ENCODE measurements at regions not wholly inside any gene's neighbourhood (a gene's known extent, or its start where the extent isn't known, plus 50 kb on each side); places are given as distances from the start of the nearest gene placed in this dataset.

DNA sequence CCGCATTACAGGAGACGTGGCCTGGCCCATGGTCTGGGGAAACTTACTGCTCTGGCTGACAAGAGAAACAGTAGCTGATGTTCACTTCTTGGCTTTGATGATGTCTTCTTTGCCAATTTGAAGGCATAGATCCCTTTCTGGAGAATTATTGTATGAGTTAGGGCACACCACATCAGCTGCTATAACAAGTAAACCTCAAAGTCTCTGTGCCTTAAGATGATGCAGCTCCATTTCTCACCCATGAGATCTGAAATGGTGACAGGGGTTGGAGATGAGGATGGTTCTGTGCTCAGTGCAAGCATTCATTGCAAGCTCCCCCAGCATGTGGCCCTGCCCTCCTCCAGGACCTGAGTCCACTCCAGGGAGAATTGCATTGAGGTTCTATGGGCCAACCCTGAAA lies 157.4 kb downstream of the IRX5 start:
- no peak for DNase-seq (ENCODE audit: low read depth)
- TF ChIP-seq, protein P1, sequence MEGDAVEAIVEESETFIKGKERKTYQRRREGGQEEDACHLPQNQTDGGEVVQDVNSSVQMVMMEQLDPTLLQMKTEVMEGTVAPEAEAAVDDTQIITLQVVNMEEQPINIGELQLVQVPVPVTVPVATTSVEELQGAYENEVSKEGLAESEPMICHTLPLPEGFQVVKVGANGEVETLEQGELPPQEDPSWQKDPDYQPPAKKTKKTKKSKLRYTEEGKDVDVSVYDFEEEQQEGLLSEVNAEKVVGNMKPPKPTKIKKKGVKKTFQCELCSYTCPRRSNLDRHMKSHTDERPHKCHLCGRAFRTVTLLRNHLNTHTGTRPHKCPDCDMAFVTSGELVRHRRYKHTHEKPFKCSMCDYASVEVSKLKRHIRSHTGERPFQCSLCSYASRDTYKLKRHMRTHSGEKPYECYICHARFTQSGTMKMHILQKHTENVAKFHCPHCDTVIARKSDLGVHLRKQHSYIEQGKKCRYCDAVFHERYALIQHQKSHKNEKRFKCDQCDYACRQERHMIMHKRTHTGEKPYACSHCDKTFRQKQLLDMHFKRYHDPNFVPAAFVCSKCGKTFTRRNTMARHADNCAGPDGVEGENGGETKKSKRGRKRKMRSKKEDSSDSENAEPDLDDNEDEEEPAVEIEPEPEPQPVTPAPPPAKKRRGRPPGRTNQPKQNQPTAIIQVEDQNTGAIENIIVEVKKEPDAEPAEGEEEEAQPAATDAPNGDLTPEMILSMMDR (IDR thresholded peaks at IDR 0.05; ENCODE audit: low read depth, low read length, missing control alignments): no peak
- H3K4me3 ChIP-seq (ENCODE audit: low read depth, low read length): no peak overlapping the region

DNA sequence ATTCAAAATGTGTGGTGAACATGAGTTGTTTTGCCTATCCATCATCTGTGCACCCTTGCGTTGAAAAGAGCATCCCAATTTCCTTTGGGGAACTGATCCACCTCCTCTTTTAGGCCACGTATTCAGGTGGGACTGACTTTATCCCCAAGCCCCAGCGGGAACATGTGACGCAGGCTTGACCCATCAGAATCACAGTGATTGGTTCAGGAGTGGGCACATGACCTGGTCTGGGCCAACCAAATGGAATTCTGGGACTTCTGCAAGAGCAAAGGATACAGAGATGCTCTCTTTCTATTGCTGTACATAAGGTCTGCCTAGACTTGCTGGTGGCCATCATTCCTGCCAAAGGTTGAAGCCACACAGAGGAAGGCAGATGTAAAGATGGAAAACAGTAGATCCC lies 158.9 kb downstream of the IRX5 start:
- TF ChIP-seq, protein P1 (IDR thresholded peaks at IDR 0.05; ENCODE audit: low read depth, low read length, missing control alignments): no peak
- DNase-seq (ENCODE audit: low read depth): no peak
- H3K4me3 ChIP-seq (ENCODE audit: low read depth, low read length): no peak overlapping the region

DNA sequence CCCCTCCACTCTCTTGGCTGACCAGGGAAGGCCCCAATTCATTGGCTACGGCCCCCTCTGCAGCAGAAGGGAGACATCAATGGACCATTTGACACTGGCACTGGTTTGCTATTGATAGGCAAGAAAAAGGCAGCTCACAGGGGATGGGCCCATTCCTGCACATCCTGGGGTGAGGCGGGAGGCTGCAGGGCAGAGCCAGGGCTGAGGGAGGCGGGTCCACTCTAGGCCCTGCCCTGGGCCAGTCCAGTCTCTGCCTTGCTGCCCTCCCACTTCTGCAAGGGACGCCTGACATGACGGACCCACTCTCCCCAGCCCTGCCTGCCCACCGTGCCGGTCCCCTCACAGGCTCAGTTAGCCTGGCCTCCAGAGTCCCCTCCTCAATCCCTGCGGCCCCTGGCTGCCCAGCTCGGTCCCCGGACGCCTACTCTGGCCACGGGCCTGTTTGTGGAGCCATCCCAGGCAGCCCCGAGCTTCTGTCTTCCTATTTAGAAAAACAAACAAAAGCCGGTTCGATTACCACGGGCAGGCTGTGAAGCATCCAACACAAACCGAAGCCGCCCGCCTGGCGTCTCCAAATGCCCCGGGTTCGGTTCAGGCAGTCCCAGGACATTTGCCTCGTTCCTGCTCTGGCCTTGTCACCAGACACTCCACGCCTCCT lies 160.7 kb downstream of the IRX5 start:
- no peak overlapping the region for H3K4me3 ChIP-seq (ENCODE audit: low read depth, low read length)
- TF ChIP-seq, protein P1 (IDR thresholded peaks at IDR 0.05; ENCODE audit: low read depth, low read length, missing control alignments): no peak
- DNase-seq (ENCODE audit: low read depth): no peak

DNA sequence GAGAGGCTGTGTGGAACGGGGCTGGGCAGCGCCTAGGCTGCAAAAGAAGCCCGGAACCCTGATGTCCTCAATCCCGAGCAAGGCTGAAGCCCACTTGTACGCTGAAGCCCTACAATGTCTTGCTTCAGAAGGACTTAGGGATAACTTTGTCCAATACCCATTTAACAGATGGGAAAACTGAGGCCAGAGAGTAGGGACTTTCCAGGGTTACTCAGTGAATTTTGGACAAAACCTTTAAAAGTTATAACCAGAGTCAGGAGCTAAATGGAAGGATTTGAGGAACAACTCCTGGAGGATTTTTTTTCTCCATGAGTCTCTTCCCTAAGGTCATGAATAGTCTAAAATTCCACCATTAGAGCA lies 161.2 kb downstream of the IRX5 start:
- no peak for DNase-seq (ENCODE audit: low read depth)
- TF ChIP-seq, protein P1 (IDR thresholded peaks at IDR 0.05; ENCODE audit: low read depth, low read length, missing control alignments): no peak
- no peak overlapping the region for H3K4me3 ChIP-seq (ENCODE audit: low read depth, low read length)

DNA sequence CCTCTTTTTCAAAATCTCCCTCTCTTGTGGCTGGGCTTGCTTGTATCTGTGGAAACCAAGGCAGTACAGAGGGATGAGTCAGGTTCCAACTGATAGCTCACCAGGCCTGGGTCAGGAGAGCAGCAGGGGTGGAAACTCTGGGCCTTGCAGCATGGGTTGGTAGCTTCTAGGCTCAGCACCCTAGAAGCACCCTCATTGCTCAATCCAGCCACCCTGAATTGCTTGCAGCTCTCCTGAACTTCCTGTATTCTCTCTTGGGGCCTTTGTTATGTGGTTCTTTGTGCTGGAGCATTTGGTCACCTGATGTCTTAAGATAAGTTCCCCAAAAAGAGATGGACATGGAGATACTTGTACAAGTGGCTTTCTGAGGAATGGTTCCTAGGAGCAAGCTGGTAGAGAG lies 169.4 kb downstream of the IRX5 start:
- H3K4me3 ChIP-seq (ENCODE audit: low read depth, low read length): no peak overlapping the region
- no peak for DNase-seq (ENCODE audit: low read depth)
- TF ChIP-seq, protein P1 (IDR thresholded peaks at IDR 0.05; ENCODE audit: low read depth, low read length, missing control alignments): no peak

DNA sequence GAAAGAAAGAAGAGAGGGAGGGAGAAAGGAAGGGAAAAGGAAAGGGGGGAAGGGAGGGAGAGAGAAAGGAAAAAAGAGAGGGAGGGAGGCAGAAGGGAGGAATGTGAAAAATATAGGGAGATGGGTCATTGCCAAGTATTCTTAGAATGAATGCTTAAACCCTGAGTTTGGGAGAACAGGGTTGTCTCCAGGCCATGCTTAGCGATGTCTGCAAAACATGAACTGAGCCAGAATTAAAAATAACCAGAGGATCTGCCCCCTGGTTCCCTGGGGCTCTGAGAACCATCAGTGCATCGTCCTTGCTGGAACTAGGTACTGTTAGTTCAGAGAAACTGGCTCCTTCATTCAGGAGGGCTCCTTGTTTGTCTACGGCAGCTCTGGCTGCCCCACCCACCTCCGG lies 170.4 kb downstream of the IRX5 start:
- TF ChIP-seq, protein P1 (IDR thresholded peaks at IDR 0.05; ENCODE audit: low read depth, low read length, missing control alignments): no peak
- no peak for DNase-seq (ENCODE audit: low read depth)
- no peak overlapping the region for H3K4me3 ChIP-seq (ENCODE audit: low read depth, low read length)

DNA sequence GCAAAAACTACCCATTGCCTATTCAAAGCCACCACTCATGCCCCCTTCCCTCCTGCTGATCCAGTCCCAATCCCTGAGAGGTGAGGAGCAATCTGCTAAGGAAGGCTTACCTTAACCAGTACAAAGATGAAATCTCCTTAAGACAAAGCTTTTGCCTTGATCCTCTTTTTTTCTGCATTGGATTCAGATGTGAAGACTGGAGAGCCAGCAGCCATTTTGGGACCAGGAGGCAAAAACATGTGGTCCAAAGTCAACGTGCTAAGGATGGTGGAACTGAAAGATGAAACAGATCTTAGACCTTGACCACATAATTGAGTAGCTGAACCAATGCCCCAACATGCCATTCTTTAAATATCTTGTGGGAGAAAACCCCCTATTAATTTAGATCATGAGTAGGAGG lies 171.4 kb downstream of the IRX5 start:
- DNase-seq (ENCODE audit: low read depth): no peak
- no peak overlapping the region for H3K4me3 ChIP-seq (ENCODE audit: low read depth, low read length)
- TF ChIP-seq, protein P1 (IDR thresholded peaks at IDR 0.05; ENCODE audit: low read depth, low read length, missing control alignments): no peak

Data from GM12864 (cell line).